SU-DHL-6 (cell line): ENCODE measurements at regions not wholly inside any gene's neighbourhood (a gene's known extent, or its start where the extent isn't known, plus 50 kb on each side); places are given as distances from the start of the nearest gene placed in this dataset.
A peak's percentile ranks its signal among the peaks of the same experiment; 100 is the strongest.

Experiments used
- H2AFZ ChIP-seq: fragments of 200-600 bp; sonication (generic); 2 replicates; pipeline ENCODE4 v1.6.1; 2014; ENCODE audit warnings: low read depth, mild to moderate bottlenecking, moderate library complexity, mixed read lengths, antibody characterized with exemption, low read length; ENCODE audit not compliant: severe bottlenecking
- H3F3A ChIP-seq: fragments of 200-600 bp; shearing (Covaris generic); 2 replicates; pipeline ENCODE4 v1.6.0; 2016; ENCODE audit warnings: antibody characterized with exemption, mild to moderate bottlenecking; ENCODE audit not compliant: insufficient read depth
- H3K27ac ChIP-seq: fragments of 200-600 bp; sonication (generic); 2 replicates; pipeline ENCODE4 v1.5.1; 2016; ENCODE audit warnings: low read depth, mild to moderate bottlenecking, low read length, moderate library complexity, mixed read lengths
- H3K27me3 ChIP-seq: fragments of 200-600 bp; sonication (generic), shearing (Covaris generic); 2 replicates; pipeline ENCODE4 v1.6.0; 2014; ENCODE audit warnings: mild to moderate bottlenecking, low read length
- H3K36me3 ChIP-seq: fragments of 200-600 bp; sonication (generic); 2 replicates; pipeline ENCODE4 v1.6.1; 2014; ENCODE audit warnings: mild to moderate bottlenecking, low read length, mixed read lengths
- H3K4me2 ChIP-seq: fragments of 300-600, 200-600 bp; shearing (Covaris generic), sonication (generic); 2 replicates; pipeline ENCODE4 v1.6.0; 2014; ENCODE audit warnings: low read length, low read depth, mild to moderate bottlenecking; ENCODE audit not compliant: poor library complexity, severe bottlenecking
- H3K4me3 ChIP-seq: fragments of 200-600 bp; sonication (generic); 2 replicates; pipeline ENCODE4 v1.5.1; 2014; ENCODE audit warnings: antibody characterized with exemption, low read length, mild to moderate bottlenecking, mixed read lengths; ENCODE audit not compliant: insufficient read depth, poor library complexity, severe bottlenecking
- H3K79me2 ChIP-seq: fragments of 200-600 bp; sonication (generic); 2 replicates; pipeline ENCODE4 v1.6.1; 2014; ENCODE audit warnings: mild to moderate bottlenecking, low read length, moderate library complexity; ENCODE audit not compliant: insufficient read depth
- H3K9ac ChIP-seq: fragments of 200-600 bp; sonication (generic); 2 replicates; pipeline ENCODE4 v1.7.0; 2014; ENCODE audit warnings: mild to moderate bottlenecking, low read length
- H3K9me2 ChIP-seq: fragments of 200-600 bp; sonication (generic); replicated peaks from 2 replicates; pipeline ENCODE4 v1.6.1; 2014; ENCODE audit warnings: low read length; ENCODE audit not compliant: insufficient read depth
- H3K9me3 ChIP-seq: fragments of 200-600 bp; sonication (generic); 2 replicates; pipeline ENCODE4 v1.6.1; 2014; ENCODE audit warnings: low read length, mixed read lengths; ENCODE audit not compliant: insufficient read depth
- H4K20me1 ChIP-seq: fragments of 200-600 bp; sonication (generic); 2 replicates; pipeline ENCODE4 v1.6.1; 2014; ENCODE audit warnings: low read depth, mild to moderate bottlenecking, antibody characterized with exemption, low read length, moderate library complexity, mixed read lengths
- EZH2phosphoT487 ChIP-seq: fragments of 200-600 bp; sonication (generic), shearing (Covaris generic); conservative IDR thresholded peaks from 2 replicates; pipeline ENCODE4 v1.6.1; 2018; ENCODE audit warnings: mild to moderate bottlenecking, antibody characterized with exemption, low read length, moderate library complexity, mixed read lengths
- TF ChIP-seq, protein P1 (sequence below): fragments of 200-600 bp; sonication (generic); IDR thresholded peaks from one replicate; pipeline ENCODE4 v1.5.1; 2017; ENCODE audit warnings: antibody characterized with exemption, mild to moderate bottlenecking, low read length, moderate library complexity; ENCODE audit not compliant: insufficient read depth, poor library complexity, severe bottlenecking

DNA sequence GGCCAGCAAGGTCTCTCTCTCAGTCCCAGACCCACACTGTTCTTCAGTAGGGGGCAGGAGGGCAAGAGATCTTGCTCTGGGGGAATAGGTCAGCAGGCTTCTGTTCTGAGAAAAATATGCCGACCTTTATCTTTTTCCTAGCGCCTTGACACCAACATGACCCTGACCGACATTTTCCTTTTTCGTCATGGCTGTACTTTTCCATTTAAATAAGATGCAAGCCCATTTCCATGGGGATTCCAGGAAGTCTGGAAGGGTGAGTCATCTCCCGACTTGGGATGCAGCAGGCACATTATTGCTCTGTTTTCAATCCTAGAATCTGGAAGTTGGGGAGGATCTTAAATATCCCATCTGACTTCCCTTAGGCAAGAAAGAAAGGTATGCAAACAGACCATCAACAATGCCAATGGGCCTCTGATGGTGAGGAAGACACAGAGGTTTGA, 261.5 kb upstream of the LRTM1 start:
- Histone ChIP-seq H3K27me3 (no peaks in the 10 kb centered on the region), H4K20me1 (no peaks in the 10 kb centered on the region), H3K36me3 (no peaks in the 10 kb centered on the region), H3K4me3 (no peak overlapping the region), H3K79me2 (no peaks in the 10 kb centered on the region), H3K4me2 (no peak overlapping the region), H3K27ac (no peak overlapping the region), H2AFZ (no peak overlapping the region), H3K9me2 (no peaks in the 10 kb centered on the region), H3K9ac (no peak overlapping the region), H3F3A (no peaks in the 10 kb centered on the region), H3K9me3 (no peaks in the 10 kb centered on the region)
- TF ChIP-seq EZH2phosphoT487, result no peak

DNA sequence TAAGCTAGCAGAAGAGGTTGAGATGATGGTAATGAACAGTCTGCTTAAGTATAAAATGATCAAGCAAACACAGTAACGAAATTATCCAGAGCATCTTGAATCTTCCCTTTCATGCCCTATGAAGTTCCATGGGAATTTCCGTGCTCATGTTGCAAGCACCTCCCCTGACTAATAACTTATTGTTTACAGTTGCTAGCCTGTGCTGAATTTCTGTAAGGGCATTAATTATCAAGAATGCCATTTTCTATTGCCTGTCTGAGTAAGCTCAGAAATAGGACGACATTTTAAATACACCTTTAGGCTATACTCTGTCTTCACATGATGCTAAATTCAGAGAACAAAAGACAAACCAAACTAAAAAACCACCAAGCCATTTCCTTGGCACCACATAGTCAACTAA, 257.5 kb upstream of the LRTM1 start:
- H4K20me1 ChIP-seq, result no peaks in the 10 kb centered on the region
- H3K79me2 ChIP-seq, result no peaks in the 10 kb centered on the region
- no peak overlapping the region for H3K4me3 ChIP-seq
- H3K9me3 ChIP-seq, result no peaks in the 10 kb centered on the region
- H3K27me3 ChIP-seq, result no peaks in the 10 kb centered on the region
- H3K36me3 ChIP-seq, result no peaks in the 10 kb centered on the region
- no peak overlapping the region for H2AFZ ChIP-seq
- no peak overlapping the region for H3K9ac ChIP-seq
- TF ChIP-seq, protein P1, sequence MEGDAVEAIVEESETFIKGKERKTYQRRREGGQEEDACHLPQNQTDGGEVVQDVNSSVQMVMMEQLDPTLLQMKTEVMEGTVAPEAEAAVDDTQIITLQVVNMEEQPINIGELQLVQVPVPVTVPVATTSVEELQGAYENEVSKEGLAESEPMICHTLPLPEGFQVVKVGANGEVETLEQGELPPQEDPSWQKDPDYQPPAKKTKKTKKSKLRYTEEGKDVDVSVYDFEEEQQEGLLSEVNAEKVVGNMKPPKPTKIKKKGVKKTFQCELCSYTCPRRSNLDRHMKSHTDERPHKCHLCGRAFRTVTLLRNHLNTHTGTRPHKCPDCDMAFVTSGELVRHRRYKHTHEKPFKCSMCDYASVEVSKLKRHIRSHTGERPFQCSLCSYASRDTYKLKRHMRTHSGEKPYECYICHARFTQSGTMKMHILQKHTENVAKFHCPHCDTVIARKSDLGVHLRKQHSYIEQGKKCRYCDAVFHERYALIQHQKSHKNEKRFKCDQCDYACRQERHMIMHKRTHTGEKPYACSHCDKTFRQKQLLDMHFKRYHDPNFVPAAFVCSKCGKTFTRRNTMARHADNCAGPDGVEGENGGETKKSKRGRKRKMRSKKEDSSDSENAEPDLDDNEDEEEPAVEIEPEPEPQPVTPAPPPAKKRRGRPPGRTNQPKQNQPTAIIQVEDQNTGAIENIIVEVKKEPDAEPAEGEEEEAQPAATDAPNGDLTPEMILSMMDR, result no peak
- no peak for TF ChIP-seq EZH2phosphoT487
- no peak overlapping the region for H3K4me2 ChIP-seq
- H3K27ac ChIP-seq, result no peak overlapping the region
- H3K9me2 ChIP-seq, result no peaks in the 10 kb centered on the region
- H3F3A ChIP-seq, result no peaks in the 10 kb centered on the region

DNA sequence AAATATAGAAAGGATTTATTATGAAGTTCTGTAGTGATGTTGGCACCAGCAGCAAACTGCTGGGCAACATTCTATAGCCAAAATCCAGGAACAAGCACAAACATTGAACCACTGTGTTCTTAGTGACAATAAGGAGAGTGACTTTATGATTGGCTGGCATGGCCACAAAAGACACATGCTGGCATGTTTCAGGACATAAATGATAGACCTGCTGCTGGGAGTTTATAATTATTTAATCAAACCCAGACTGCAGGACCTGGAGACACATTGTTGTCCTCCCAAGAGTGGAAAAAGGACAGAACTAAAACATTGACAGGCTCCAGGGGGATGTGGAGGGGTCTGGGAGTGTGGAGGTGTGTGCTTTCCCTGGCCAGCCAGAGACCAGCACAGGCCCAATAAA, 255.3 kb upstream of the LRTM1 start:
- no peaks in the 10 kb centered on the region for H3K79me2 ChIP-seq
- no peak overlapping the region for H3K9ac ChIP-seq
- H3K27me3 ChIP-seq, result no peaks in the 10 kb centered on the region
- TF ChIP-seq, protein P1, result no peak
- no peak for TF ChIP-seq EZH2phosphoT487
- no peaks in the 10 kb centered on the region for H3K9me2 ChIP-seq
- no peak overlapping the region for H3K27ac ChIP-seq
- no peak overlapping the region for H3K4me2 ChIP-seq
- H3K4me3 ChIP-seq, result no peak overlapping the region
- H3F3A ChIP-seq, result no peaks in the 10 kb centered on the region
- H3K9me3 ChIP-seq, result no peaks in the 10 kb centered on the region
- no peaks in the 10 kb centered on the region for H3K36me3 ChIP-seq
- no peaks in the 10 kb centered on the region for H4K20me1 ChIP-seq
- H2AFZ ChIP-seq, result no peak overlapping the region

DNA sequence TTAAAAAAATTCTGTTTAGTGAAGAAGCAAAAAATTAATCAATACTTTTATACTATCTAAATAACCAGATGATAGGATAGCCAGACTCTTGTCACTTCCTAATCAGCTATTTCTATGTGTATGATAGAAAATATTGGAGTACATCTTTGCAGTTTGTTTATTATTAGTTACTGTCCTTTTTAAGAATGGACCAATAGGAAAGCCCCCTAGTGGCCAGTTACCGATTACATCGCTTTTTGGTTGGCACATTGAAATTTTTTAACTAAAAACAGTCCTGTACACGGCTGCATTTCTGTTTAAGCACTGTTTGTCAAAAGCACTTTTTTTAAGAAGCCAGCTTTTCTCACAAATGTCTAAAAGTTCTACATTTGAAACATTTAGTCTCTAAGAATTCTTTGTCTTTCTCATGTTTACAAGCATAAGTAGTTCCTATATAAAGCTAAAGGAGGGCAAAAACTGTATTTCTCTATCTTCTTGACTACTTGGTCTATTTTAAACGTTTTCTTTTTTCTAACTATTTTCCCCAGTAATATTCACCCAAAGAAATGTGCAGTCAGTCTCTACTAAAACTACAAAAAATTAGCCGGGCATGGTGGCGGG, 253.2 kb upstream of the LRTM1 start:
- Histone ChIP-seq H3F3A (no peaks in the 10 kb centered on the region), H3K27ac (no peak overlapping the region), H4K20me1 (no peaks in the 10 kb centered on the region), H3K9ac (no peak overlapping the region), H3K4me2 (no peak overlapping the region), H3K9me2 (no peaks in the 10 kb centered on the region), H3K9me3 (no peaks in the 10 kb centered on the region), H3K36me3 (no peaks in the 10 kb centered on the region), H3K79me2 (no peaks in the 10 kb centered on the region), H2AFZ (no peak overlapping the region), H3K27me3 (no peaks in the 10 kb centered on the region), H3K4me3 (no peak overlapping the region)
- TF ChIP-seq, protein P1, result peak; percentile 30
- TF ChIP-seq EZH2phosphoT487, result no peak
